ENCODE measurements at regions not wholly inside any gene's neighbourhood (a gene's known extent, or its start where the extent isn't known, plus 50 kb on each side); places are given as distances from the start of the nearest gene placed in this dataset.

DNA sequence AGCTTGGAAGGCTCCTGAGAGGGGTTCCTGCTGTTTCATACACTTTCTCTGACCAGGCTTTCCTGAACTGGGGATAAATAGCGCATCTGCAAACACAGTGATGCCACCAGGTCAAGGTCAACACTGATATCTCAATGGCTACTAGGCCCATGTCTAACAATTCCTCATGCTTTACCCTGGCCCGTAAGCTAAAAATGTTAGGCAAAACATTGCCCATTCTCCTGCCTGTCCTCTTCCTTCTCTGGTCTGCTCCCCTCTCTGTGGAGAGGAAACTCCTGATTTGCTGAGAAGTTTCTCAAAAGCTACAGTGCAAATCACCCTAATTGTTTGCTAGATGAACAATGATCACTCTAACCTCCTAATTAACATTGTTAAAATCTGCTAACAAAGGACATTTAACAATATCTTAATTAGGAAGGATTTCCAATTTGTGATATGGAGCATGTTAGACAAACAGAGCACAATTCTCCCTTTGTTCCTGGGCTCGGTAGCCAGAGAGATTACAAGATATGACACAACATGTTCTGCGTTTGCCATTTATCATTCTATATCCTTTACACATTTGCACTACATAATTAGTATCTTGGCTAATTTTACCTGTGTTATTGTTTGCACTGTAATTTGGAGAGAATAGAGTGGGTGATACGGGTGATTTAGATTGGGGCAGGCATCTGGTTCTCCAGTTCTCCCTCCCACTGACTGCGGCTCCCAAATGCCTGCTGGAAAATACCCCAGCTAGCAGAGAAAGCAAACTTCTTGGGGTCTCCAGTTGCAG is 266.8 kb downstream of the CD83 start:
- TF ChIP-seq EZH2 (IDR thresholded peaks at IDR 0.05; ENCODE audit: borderline replicate concordance), result no peak
- TF ChIP-seq CTCF (IDR thresholded peaks at IDR 0.05; ENCODE audit: poor library complexity), result no peak
- no peak for TF ChIP-seq EZH2phosphoT487 (IDR thresholded peaks at IDR 0.05; ENCODE audit: low read depth, severe bottlenecking, unreplicated experiment)
